Endothelial cell of umbilical vein (primary cell): ENCODE measurements at regions not wholly inside any gene's neighbourhood (a gene's known extent, or its start where the extent isn't known, plus 50 kb on each side); places are given as distances from the start of the nearest gene placed in this dataset.

Source experiments
- BruUV-seq: library from RNA; stranded (reverse); fragments of 400-500 nt; replicated peaks from 2 replicates; lab custom pipeline; 2021; lab: Mats Ljungman, UMichigan
- CTCF ChIA-PET: fragments of 300-600, 350-600 bp; sonication (Branson Sonifier 250); formaldehyde crosslinking; loops from one replicate; lab custom pipeline; 2021; ENCODE audit warnings: antibody characterized with exemption, inconsistent platforms; lab: Charles Lee
- POLR2A ChIA-PET: fragments of 300-600, 350-600 bp; sonication (Branson Sonifier 250); formaldehyde crosslinking; loops from one replicate; lab custom pipeline; 2021; ENCODE audit warnings: antibody characterized with exemption, inconsistent platforms; lab: Charles Lee
- DNase-seq: peaks from one replicate; pipeline ENCODE4 v3.0.0-alpha.2; 2011; ENCODE audit warnings: low read depth, low spot score
- FAIRE-seq: peaks from 2 replicates; lab custom pipeline; 2011; peaks lifted over from hg19 to GRCh38; lab: Jason Lieb, UNC
- H2AFZ ChIP-seq: 2 replicates; pipeline ENCODE4 v1.6.0; 2012; ENCODE audit warnings: low read depth, low read length, control low read depth, inconsistent platforms
- H3K27ac ChIP-seq: 2 replicates; pipeline ENCODE4 v1.5.1; 2011; ENCODE audit warnings: low read depth, mild to moderate bottlenecking, control low read depth, low read length, moderate library complexity; ENCODE audit not compliant: insufficient read depth
- H3K27me3 ChIP-seq, 2 experiments: 2 replicates each; pipeline versions ENCODE4 v1.6.0 to v1.6.1; 2011; ENCODE audit warnings: low read length in 2 of 2, mixed read lengths in 1 of 2; ENCODE audit not compliant: control insufficient read depth in 2 of 2, insufficient read depth in 2 of 2
- H3K36me3 ChIP-seq, 2 experiments: 2 replicates in 1 of 2; 3 replicates in 1 of 2; pipeline ENCODE4 v1.5.1; 2011; ENCODE audit warnings: low read length in 2 of 2, mild to moderate bottlenecking in 1 of 2, moderate library complexity in 1 of 2; ENCODE audit not compliant: control insufficient read depth in 2 of 2, insufficient read depth in 2 of 2; ENCODE audit errors: extremely low read depth in 1 of 2
- H3K4me1 ChIP-seq: 3 replicates; pipeline ENCODE4 v1.5.1; 2011; ENCODE audit warnings: mild to moderate bottlenecking, low read length; ENCODE audit not compliant: control insufficient read depth, insufficient read depth; ENCODE audit errors: extremely low read depth
- H3K4me2 ChIP-seq: 2 replicates; pipeline ENCODE4 v1.6.1; 2011; ENCODE audit warnings: low read length, control low read depth, mixed read lengths; ENCODE audit not compliant: insufficient read depth
- H3K4me3 ChIP-seq, 3 experiments: fragments of 200-600 bp in 1 of 3; sonication (generic), shearing (Covaris generic) in 1 of 3; replicated peaks in 1 of 3; 2 replicates each; pipeline ENCODE4 v1.5.1; 2011 to 2016; ENCODE audit warnings: control low read depth in 3 of 3, low read length in 3 of 3, mild to moderate bottlenecking in 2 of 3, inconsistent platforms in 1 of 3, low read depth in 1 of 3, moderate library complexity in 1 of 3; ENCODE audit not compliant: insufficient read depth in 1 of 3
- H3K79me2 ChIP-seq: 2 replicates; pipeline ENCODE4 v1.6.0; 2012; ENCODE audit warnings: low read length, inconsistent platforms; ENCODE audit not compliant: control insufficient read depth, insufficient read depth
- H3K9ac ChIP-seq: replicated peaks from 2 replicates; pipeline ENCODE3; 2011; ENCODE audit warnings: low read length, control low read depth; ENCODE audit not compliant: insufficient read depth; ENCODE audit errors: extremely low read depth
- H3K9me1 ChIP-seq: replicated peaks from 3 replicates; pipeline ENCODE4 v1.6.0; 2011; ENCODE audit warnings: mild to moderate bottlenecking, low read length; ENCODE audit not compliant: control insufficient read depth, insufficient read depth; ENCODE audit errors: extremely low read depth
- H3K9me3 ChIP-seq: replicated peaks from 2 replicates; pipeline ENCODE4 v1.5.1; 2012; ENCODE audit warnings: low read length, inconsistent platforms; ENCODE audit not compliant: control insufficient read depth, insufficient read depth
- H4K20me1 ChIP-seq: replicated peaks from 2 replicates; pipeline ENCODE3; 2011; ENCODE audit warnings: mild to moderate bottlenecking, low read length; ENCODE audit not compliant: control insufficient read depth, insufficient read depth; ENCODE audit errors: extremely low read depth
- EZH2 ChIP-seq: IDR thresholded peaks from 2 replicates; pipeline ENCODE4 v1.6.1; 2012; ENCODE audit warnings: borderline replicate concordance, low read depth, mild to moderate bottlenecking, moderate library complexity, low read length, inconsistent platforms; ENCODE audit not compliant: severe bottlenecking
- FOS ChIP-seq: IDR thresholded peaks from 2 replicates; pipeline ENCODE4 v1.6.1; 2011; ENCODE audit warnings: mild to moderate bottlenecking, low read length, moderate library complexity, borderline replicate concordance; ENCODE audit not compliant: insufficient read depth
- GATA2 ChIP-seq: IDR thresholded peaks from 2 replicates; pipeline ENCODE4 v1.7.0; 2011; ENCODE audit warnings: low read depth, mild to moderate bottlenecking, moderate library complexity, mixed read lengths, low read length; ENCODE audit not compliant: insufficient read length, insufficient read depth
- JUN ChIP-seq: IDR thresholded peaks from 2 replicates; pipeline ENCODE4 v1.6.1; 2011; ENCODE audit warnings: borderline replicate concordance, low read depth; ENCODE audit not compliant: insufficient read length, insufficient read depth
- POLR2AphosphoS5 ChIP-seq: IDR thresholded peaks from 2 replicates; pipeline ENCODE4 v1.6.1; 2012; ENCODE audit warnings: low read depth, mild to moderate bottlenecking, control low read depth, low read length, moderate library complexity; ENCODE audit not compliant: insufficient read depth
- dilution Hi-C: fragments of 300-500 bp; cut with MboI; formaldehyde crosslinking; loops from one replicate; pipeline ENCODE4 v1.15.0; 2019; ENCODE audit warnings: low sequenced_read_pairs; ENCODE audit not compliant: extremely low pct_ligation_motif_present
- intact Hi-C: fragments of 100-400 bp; cut with micrococcal nuclease; formaldehyde crosslinking; loops from one replicate; pipeline ENCODE4 v1.10.0; 2022
- TF ChIP-seq, protein P1 (sequence below), 2 donors: IDR thresholded peaks; 1 replicate in 1 of 2; 2 replicates in 1 of 2; pipeline ENCODE4 v1.5.1; 2011; ENCODE audit warnings: low read length in 2 of 2, mild to moderate bottlenecking in 2 of 2, moderate library complexity in 2 of 2, control low read depth in 1 of 2, inconsistent platforms in 1 of 2, low read depth in 1 of 2; ENCODE audit not compliant: insufficient read depth in 1 of 2; ENCODE audit errors: extremely low read depth in 1 of 2
- TF ChIP-seq, protein P2 (sequence below): IDR thresholded peaks from 2 replicates; pipeline ENCODE4 v1.6.1; 2011; ENCODE audit not compliant: insufficient read depth, insufficient read length

DNA sequence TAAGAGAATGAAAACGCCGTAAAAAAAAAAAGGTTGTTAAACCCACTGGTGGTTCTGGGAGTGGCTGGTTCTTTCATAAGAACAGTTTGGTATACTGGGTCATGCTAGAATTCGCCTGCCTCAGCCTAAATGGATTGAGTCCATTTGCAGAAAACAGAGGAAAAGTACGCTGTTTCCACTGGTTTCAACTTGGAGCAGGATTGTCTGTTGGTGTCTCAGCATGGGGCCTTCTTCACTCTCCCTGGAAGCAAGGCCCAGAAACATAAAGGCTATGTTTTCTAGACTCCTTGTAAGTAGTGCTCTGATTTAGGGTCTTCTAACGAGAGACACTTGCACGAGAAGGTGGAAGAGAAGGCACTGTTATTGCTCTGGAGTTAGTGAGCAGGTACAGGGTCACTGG lies 116.9 kb upstream of the MTAP start:
- no peak for FAIRE-seq
- no peak overlapping the region for H2AFZ ChIP-seq
- POLR2A ChIA-PET = no interaction called here

More for the DNA sequence above, 116.9 kb upstream of the MTAP start:
- peak overlapping the region; percentile 57 for H3K4me2 ChIP-seq
- no peaks in the 10 kb centered on the region for H3K27me3 ChIP-seq
- H3K27ac ChIP-seq = peak overlapping the region; percentile 96
- TSS peak; percentile 32 for BruUV-seq
- H4K20me1 ChIP-seq = no peaks in the 10 kb centered on the region
- no peak for DNase-seq
- TF ChIP-seq, protein P1, sequence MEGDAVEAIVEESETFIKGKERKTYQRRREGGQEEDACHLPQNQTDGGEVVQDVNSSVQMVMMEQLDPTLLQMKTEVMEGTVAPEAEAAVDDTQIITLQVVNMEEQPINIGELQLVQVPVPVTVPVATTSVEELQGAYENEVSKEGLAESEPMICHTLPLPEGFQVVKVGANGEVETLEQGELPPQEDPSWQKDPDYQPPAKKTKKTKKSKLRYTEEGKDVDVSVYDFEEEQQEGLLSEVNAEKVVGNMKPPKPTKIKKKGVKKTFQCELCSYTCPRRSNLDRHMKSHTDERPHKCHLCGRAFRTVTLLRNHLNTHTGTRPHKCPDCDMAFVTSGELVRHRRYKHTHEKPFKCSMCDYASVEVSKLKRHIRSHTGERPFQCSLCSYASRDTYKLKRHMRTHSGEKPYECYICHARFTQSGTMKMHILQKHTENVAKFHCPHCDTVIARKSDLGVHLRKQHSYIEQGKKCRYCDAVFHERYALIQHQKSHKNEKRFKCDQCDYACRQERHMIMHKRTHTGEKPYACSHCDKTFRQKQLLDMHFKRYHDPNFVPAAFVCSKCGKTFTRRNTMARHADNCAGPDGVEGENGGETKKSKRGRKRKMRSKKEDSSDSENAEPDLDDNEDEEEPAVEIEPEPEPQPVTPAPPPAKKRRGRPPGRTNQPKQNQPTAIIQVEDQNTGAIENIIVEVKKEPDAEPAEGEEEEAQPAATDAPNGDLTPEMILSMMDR (IDR thresholded peaks at IDR 0.05; ENCODE audit: extremely low read depth in 1 of 2, insufficient read depth in 1 of 2, low read depth in 1 of 2, low read length in 2 of 2) = no peak
- TF ChIP-seq, protein P2, sequence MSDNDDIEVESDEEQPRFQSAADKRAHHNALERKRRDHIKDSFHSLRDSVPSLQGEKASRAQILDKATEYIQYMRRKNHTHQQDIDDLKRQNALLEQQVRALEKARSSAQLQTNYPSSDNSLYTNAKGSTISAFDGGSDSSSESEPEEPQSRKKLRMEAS = no peak
- no peak for TF ChIP-seq EZH2
- TF ChIP-seq JUN = no peak
- no peak for TF ChIP-seq GATA2
- TF ChIP-seq POLR2AphosphoS5 = no peak
- no peak for TF ChIP-seq FOS
- H3K9ac ChIP-seq = peak overlapping the region; percentile 66
- H3K79me2 ChIP-seq = peaks cover 9% of the 10 kb centered on the region
- CTCF ChIA-PET = interaction anchor here (1.3 kb wide), 3 partner anchors 24 to 219 kb away, joined by 3 to 6 read pairs (median 6); no protein-coding TSS in a partner anchor
- no peak overlapping the region for H3K4me3 ChIP-seq
- dilution Hi-C loops (loop anchor here (10.0 kb wide), 1 partner anchor 131 kb away; no protein-coding TSS in a partner anchor), intact Hi-C loops (loop anchor here (1.0 to 10.0 kb wide), 6 partner anchors 8 to 419 kb away; no protein-coding TSS in a partner anchor)
- H3K36me3 ChIP-seq = no peaks in the 10 kb centered on the region
- no peaks in the 10 kb centered on the region for H3K9me3 ChIP-seq
- H3K4me1 ChIP-seq = peaks cover 89% of the 10 kb centered on the region
- H3K9me1 ChIP-seq = no peaks in the 10 kb centered on the region
